ENCODE measurements at regions not wholly inside any gene's neighbourhood (a gene's known extent, or its start where the extent isn't known, plus 50 kb on each side); places are given as distances from the start of the nearest gene placed in this dataset.

- no peaks in the 10 kb centered on the region for H3K4me1 ChIP-seq (ENCODE audit: control insufficient read depth, insufficient read depth, low read length)
- H3K27me3 ChIP-seq (ENCODE audit: control insufficient read depth, insufficient read depth, low read length) = no peaks in the 10 kb centered on the region
- H3K36me3 ChIP-seq (ENCODE audit: control insufficient read depth, insufficient read depth, low read length) = no peaks in the 10 kb centered on the region
- no peak overlapping the region for H3K27ac ChIP-seq (ENCODE audit: low read length)
- no peaks in the 10 kb centered on the region for H3K9me3 ChIP-seq (replicated peaks; ENCODE audit: control insufficient read depth, low read depth, low read length)
- no CpG with 5 or more reads among the region's 2 CpGs for WGBS (ENCODE audit: insufficient coverage)
- DNase-seq = no peak
- H3K4me3 ChIP-seq (ENCODE audit: low read length) = no peak overlapping the region
Observed at GRCh38 chr13:73861136-73861535, 273.1 kb downstream of the KLF12 start.

DNA sequence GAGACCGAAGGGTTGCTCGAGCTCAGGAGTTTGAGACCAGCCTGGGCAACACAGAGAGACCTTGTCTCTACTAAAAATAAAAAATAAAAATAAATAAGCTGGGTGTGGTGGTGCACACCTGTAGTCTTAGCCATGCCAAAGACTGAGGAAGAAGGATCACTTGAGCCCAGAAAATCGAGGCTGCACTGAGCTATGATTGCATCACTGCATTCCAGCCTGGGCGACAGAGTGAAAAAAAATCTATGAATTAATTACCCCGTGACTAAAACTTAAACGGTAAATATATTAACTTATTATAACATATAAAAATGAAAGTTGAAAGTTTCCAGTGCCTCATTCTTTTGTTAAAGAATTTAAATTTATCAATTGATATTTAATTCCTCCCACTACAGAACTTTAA, 273.7 kb downstream of the KLF12 start:
- H3K4me1 ChIP-seq (ENCODE audit: control insufficient read depth, insufficient read depth, low read length) = no peaks in the 10 kb centered on the region
- H3K36me3 ChIP-seq (ENCODE audit: control insufficient read depth, insufficient read depth, low read length) = no peaks in the 10 kb centered on the region
- H3K27me3 ChIP-seq (ENCODE audit: control insufficient read depth, insufficient read depth, low read length) = no peaks in the 10 kb centered on the region
- H3K4me3 ChIP-seq (ENCODE audit: low read length) = no peak overlapping the region
- no peak overlapping the region for H3K27ac ChIP-seq (ENCODE audit: low read length)
- WGBS (ENCODE audit: insufficient coverage) = 57% methylated on average over 1 of the region's 6 CpGs
- DNase-seq = no peak
- H3K9me3 ChIP-seq (replicated peaks; ENCODE audit: control insufficient read depth, low read depth, low read length) = no peaks in the 10 kb centered on the region

- H3K27ac ChIP-seq (ENCODE audit: low read length) = no peak overlapping the region
- no peaks in the 10 kb centered on the region for H3K9me3 ChIP-seq (replicated peaks; ENCODE audit: control insufficient read depth, low read depth, low read length)
- H3K36me3 ChIP-seq (ENCODE audit: control insufficient read depth, insufficient read depth, low read length) = no peaks in the 10 kb centered on the region
- DNase-seq = no peak
- H3K27me3 ChIP-seq (ENCODE audit: control insufficient read depth, insufficient read depth, low read length) = no peaks in the 10 kb centered on the region
- no peak overlapping the region for H3K4me3 ChIP-seq (ENCODE audit: low read length)
- 100% methylated on average over 1 of the region's 4 CpGs for WGBS (ENCODE audit: insufficient coverage)
- H3K4me1 ChIP-seq (ENCODE audit: control insufficient read depth, insufficient read depth, low read length) = no peaks in the 10 kb centered on the region
Observed at GRCh38 chr13:73859841-73860240, 274.4 kb downstream of the KLF12 start.

- no peaks in the 10 kb centered on the region for H3K36me3 ChIP-seq (ENCODE audit: control insufficient read depth, insufficient read depth, low read length)
- H3K4me1 ChIP-seq (ENCODE audit: control insufficient read depth, insufficient read depth, low read length) = no peaks in the 10 kb centered on the region
- DNase-seq = peak; percentile 97
- peak overlapping the region; percentile 53 for H3K27ac ChIP-seq (ENCODE audit: low read length)
- H3K27me3 ChIP-seq (ENCODE audit: control insufficient read depth, insufficient read depth, low read length) = no peaks in the 10 kb centered on the region
- WGBS (ENCODE audit: insufficient coverage) = no CpG with 5 or more reads among the region's 2 CpGs
- H3K4me3 ChIP-seq (ENCODE audit: low read length) = no peak overlapping the region
- H3K9me3 ChIP-seq (replicated peaks; ENCODE audit: control insufficient read depth, low read depth, low read length) = no peaks in the 10 kb centered on the region
Observed at GRCh38 chr13:73857106-73857505, 277.1 kb downstream of the KLF12 start.

DNA sequence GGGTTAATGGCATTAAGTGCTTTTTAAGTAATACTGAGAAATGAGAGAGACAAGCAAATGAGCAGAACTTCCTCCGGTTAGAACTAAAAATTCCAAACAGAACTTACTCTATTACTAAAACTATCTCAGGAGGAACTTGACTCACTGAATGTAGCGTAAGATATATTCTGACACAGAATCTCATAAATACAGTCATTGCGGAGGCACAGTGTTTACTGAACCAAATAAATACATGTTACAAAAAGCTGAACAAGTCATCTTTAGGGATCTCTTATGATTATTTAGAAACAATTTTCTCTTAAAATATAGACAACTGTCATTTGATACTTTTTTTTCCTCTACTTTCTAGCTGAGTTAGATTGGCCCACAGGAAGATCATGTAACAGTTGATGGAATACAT, 283.1 kb downstream of the KLF12 start:
- peaks cover under 1% of the 10 kb centered on the region for H3K36me3 ChIP-seq (ENCODE audit: control insufficient read depth, insufficient read depth, low read length)
- no peaks in the 10 kb centered on the region for H3K27me3 ChIP-seq (ENCODE audit: control insufficient read depth, insufficient read depth, low read length)
- no peaks in the 10 kb centered on the region for H3K9me3 ChIP-seq (replicated peaks; ENCODE audit: control insufficient read depth, low read depth, low read length)
- no peak for DNase-seq
- H3K4me3 ChIP-seq (ENCODE audit: low read length) = no peak overlapping the region
- no peak overlapping the region for H3K27ac ChIP-seq (ENCODE audit: low read length)
- H3K4me1 ChIP-seq (ENCODE audit: control insufficient read depth, insufficient read depth, low read length) = no peaks in the 10 kb centered on the region
- no CpG with 5 or more reads among the region's 3 CpGs for WGBS (ENCODE audit: insufficient coverage)

GRCh38 chr13:73850104-73850873, 283.9 kb downstream of the KLF12 start:
- Histone ChIP-seq H3K9me3 (replicated peaks; ENCODE audit: control insufficient read depth, low read depth, low read length) (no peaks in the 10 kb centered on the region), H3K4me3 (ENCODE audit: low read length) (no peak overlapping the region), H3K36me3 (ENCODE audit: control insufficient read depth, insufficient read depth, low read length) (peaks cover 6% of the 10 kb centered on the region), H3K4me1 (ENCODE audit: control insufficient read depth, insufficient read depth, low read length) (no peaks in the 10 kb centered on the region), H3K27ac (ENCODE audit: low read length) (no peak overlapping the region), H3K27me3 (ENCODE audit: control insufficient read depth, insufficient read depth, low read length) (no peaks in the 10 kb centered on the region)
- DNase-seq = no peak
- WGBS (ENCODE audit: insufficient coverage) = no CpG with 5 or more reads among the region's 5 CpGs

- DNase-seq = peak; percentile 27
- H3K9me3 ChIP-seq (replicated peaks; ENCODE audit: control insufficient read depth, low read depth, low read length) = no peaks in the 10 kb centered on the region
- WGBS (ENCODE audit: insufficient coverage) = 24% methylated on average over 2 of the region's 5 CpGs
Observed at GRCh38 chr13:73849292-73849691, 284.9 kb downstream of the KLF12 start.

DNA sequence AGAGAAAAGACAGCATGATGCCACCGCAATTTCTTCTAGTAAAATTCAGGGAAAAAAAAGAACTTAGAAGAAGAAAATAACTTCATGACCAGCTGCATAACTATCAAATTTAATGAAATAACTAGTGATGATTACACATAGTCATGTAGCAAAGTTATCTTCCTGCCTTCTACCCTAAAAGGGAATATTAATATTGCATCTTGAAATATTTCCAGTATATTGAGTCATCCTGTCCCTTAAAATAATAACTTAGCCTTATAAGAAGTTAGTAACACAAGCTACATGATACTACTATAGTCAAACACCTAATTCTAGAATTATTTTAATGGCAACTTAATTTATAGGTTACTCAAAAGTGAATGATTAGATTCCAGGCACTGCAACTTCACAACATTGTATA, 289.2 kb downstream of the KLF12 start:
- Histone ChIP-seq H3K4me3 (ENCODE audit: low read length) (no peak overlapping the region), H3K4me1 (ENCODE audit: control insufficient read depth, insufficient read depth, low read length) (no peaks in the 10 kb centered on the region), H3K27ac (ENCODE audit: low read length) (no peak overlapping the region), H3K36me3 (ENCODE audit: control insufficient read depth, insufficient read depth, low read length) (peaks cover 6% of the 10 kb centered on the region), H3K9me3 (replicated peaks; ENCODE audit: control insufficient read depth, low read depth, low read length) (no peaks in the 10 kb centered on the region), H3K27me3 (ENCODE audit: control insufficient read depth, insufficient read depth, low read length) (no peaks in the 10 kb centered on the region)
- no CpG with 5 or more reads among the region's 1 CpG for WGBS (ENCODE audit: insufficient coverage)
- DNase-seq = no peak

More at GRCh38 chr13:73849292-73849691, 284.9 kb downstream of the KLF12 start:
- H3K4me1 ChIP-seq (ENCODE audit: control insufficient read depth, insufficient read depth, low read length) = no peaks in the 10 kb centered on the region
- H3K4me3 ChIP-seq (ENCODE audit: low read length) = no peak overlapping the region
- no peaks in the 10 kb centered on the region for H3K27me3 ChIP-seq (ENCODE audit: control insufficient read depth, insufficient read depth, low read length)
- H3K36me3 ChIP-seq (ENCODE audit: control insufficient read depth, insufficient read depth, low read length) = peaks cover 6% of the 10 kb centered on the region
- no peak overlapping the region for H3K27ac ChIP-seq (ENCODE audit: low read length)

GRCh38 chr13:73842626-73843025, 291.6 kb downstream of the KLF12 start:
- peaks cover 6% of the 10 kb centered on the region for H3K36me3 ChIP-seq (ENCODE audit: control insufficient read depth, insufficient read depth, low read length)
- no peaks in the 10 kb centered on the region for H3K9me3 ChIP-seq (replicated peaks; ENCODE audit: control insufficient read depth, low read depth, low read length)
- WGBS (ENCODE audit: insufficient coverage) = 58% methylated on average over 2 of the region's 4 CpGs
- H3K27me3 ChIP-seq (ENCODE audit: control insufficient read depth, insufficient read depth, low read length) = no peaks in the 10 kb centered on the region
- peak; percentile 22 for DNase-seq
- no peaks in the 10 kb centered on the region for H3K4me1 ChIP-seq (ENCODE audit: control insufficient read depth, insufficient read depth, low read length)
- no peak overlapping the region for H3K27ac ChIP-seq (ENCODE audit: low read length)
- no peak overlapping the region for H3K4me3 ChIP-seq (ENCODE audit: low read length)

DNA sequence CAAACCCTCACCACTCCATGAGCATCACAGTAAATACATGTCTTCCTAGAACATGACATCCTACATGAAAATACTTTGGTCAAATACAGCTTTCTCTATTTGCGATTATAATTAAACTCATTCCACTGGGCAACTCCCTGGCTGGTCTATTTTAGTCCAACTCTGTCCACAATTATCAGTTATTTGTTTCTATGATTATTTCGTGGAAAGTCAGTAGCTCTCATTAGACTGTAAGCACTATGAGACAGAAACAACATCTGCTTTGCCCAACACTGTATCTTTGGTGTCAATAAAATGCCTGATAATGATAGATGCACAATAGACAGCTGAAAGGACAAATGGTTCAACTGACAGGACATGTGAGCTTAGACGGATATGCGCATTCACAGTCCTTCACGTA, 292.0 kb downstream of the KLF12 start:
- WGBS (ENCODE audit: insufficient coverage) = no CpG with 5 or more reads among the region's 5 CpGs
- Histone ChIP-seq H3K4me3 (ENCODE audit: low read length) (no peak overlapping the region), H3K27ac (ENCODE audit: low read length) (no peak overlapping the region), H3K36me3 (ENCODE audit: control insufficient read depth, insufficient read depth, low read length) (peaks cover 6% of the 10 kb centered on the region), H3K9me3 (replicated peaks; ENCODE audit: control insufficient read depth, low read depth, low read length) (no peaks in the 10 kb centered on the region), H3K4me1 (ENCODE audit: control insufficient read depth, insufficient read depth, low read length) (no peaks in the 10 kb centered on the region), H3K27me3 (ENCODE audit: control insufficient read depth, insufficient read depth, low read length) (no peaks in the 10 kb centered on the region)
- no peak for DNase-seq

- DNase-seq = no peak
- WGBS (ENCODE audit: insufficient coverage) = 75% methylated on average over 5 of the region's 5 CpGs
- H3K4me1 ChIP-seq (ENCODE audit: control insufficient read depth, insufficient read depth, low read length) = no peaks in the 10 kb centered on the region
- no peak overlapping the region for H3K4me3 ChIP-seq (ENCODE audit: low read length)
- H3K27ac ChIP-seq (ENCODE audit: low read length) = no peak overlapping the region
- H3K9me3 ChIP-seq (replicated peaks; ENCODE audit: control insufficient read depth, low read depth, low read length) = no peaks in the 10 kb centered on the region
- no peaks in the 10 kb centered on the region for H3K27me3 ChIP-seq (ENCODE audit: control insufficient read depth, insufficient read depth, low read length)
- H3K36me3 ChIP-seq (ENCODE audit: control insufficient read depth, insufficient read depth, low read length) = no peaks in the 10 kb centered on the region
Observed at GRCh38 chr13:73837147-73837546, 297.1 kb downstream of the KLF12 start.

Data from muscle of leg (tissue), 3 donors.